ENCODE measurements at regions not wholly inside any gene's neighbourhood (a gene's known extent, or its start where the extent isn't known, plus 50 kb on each side); places are given as distances from the start of the nearest gene placed in this dataset.

DNA sequence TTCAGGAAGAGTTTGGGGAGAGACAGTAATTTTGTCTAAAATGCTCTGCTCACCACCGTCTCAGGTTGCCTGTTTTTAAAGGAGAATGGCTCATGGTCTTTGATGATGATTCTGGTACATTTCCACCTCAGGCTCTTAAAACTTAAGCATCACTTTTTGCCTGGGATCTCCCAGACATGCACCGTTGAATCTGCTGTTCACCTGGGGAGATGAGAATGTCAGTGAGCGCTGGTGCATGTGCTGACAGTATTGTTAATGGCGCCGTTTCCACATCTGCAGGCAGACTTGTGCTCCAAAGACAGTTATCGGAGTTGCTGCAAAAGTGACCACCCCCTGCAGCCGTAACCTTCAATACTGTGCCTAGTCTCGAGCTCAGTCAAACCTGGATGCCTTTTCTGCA is 219.0 kb upstream of the TPM1 start:
- TF ChIP-seq, protein P1, sequence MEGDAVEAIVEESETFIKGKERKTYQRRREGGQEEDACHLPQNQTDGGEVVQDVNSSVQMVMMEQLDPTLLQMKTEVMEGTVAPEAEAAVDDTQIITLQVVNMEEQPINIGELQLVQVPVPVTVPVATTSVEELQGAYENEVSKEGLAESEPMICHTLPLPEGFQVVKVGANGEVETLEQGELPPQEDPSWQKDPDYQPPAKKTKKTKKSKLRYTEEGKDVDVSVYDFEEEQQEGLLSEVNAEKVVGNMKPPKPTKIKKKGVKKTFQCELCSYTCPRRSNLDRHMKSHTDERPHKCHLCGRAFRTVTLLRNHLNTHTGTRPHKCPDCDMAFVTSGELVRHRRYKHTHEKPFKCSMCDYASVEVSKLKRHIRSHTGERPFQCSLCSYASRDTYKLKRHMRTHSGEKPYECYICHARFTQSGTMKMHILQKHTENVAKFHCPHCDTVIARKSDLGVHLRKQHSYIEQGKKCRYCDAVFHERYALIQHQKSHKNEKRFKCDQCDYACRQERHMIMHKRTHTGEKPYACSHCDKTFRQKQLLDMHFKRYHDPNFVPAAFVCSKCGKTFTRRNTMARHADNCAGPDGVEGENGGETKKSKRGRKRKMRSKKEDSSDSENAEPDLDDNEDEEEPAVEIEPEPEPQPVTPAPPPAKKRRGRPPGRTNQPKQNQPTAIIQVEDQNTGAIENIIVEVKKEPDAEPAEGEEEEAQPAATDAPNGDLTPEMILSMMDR (conservative IDR thresholded peaks at IDR 0.05) = no peak
- no peak for TF ChIP-seq EZH2 (IDR thresholded peaks at IDR 0.05; ENCODE audit: low read depth)
